HG03521 (cell line): ENCODE measurements at regions not wholly inside any gene's neighbourhood (a gene's known extent, or its start where the extent isn't known, plus 50 kb on each side); places are given as distances from the start of the nearest gene placed in this dataset.
A peak's percentile ranks its signal among the peaks of the same experiment; 100 is the strongest.

Experiments
- ATAC-seq: cut with Tn5 transposase; IDR thresholded peaks from one replicate; pipeline ENCODE4 v1.9.1; 2021; ENCODE audit warnings: mild to moderate bottlenecking, moderate library complexity; ENCODE audit not compliant: unreplicated experiment

- ATAC-seq, result no peak
These were observed 160.2 kb upstream of the CCDC150 start for GRCh38 chr2:196479350-196479749.

DNA sequence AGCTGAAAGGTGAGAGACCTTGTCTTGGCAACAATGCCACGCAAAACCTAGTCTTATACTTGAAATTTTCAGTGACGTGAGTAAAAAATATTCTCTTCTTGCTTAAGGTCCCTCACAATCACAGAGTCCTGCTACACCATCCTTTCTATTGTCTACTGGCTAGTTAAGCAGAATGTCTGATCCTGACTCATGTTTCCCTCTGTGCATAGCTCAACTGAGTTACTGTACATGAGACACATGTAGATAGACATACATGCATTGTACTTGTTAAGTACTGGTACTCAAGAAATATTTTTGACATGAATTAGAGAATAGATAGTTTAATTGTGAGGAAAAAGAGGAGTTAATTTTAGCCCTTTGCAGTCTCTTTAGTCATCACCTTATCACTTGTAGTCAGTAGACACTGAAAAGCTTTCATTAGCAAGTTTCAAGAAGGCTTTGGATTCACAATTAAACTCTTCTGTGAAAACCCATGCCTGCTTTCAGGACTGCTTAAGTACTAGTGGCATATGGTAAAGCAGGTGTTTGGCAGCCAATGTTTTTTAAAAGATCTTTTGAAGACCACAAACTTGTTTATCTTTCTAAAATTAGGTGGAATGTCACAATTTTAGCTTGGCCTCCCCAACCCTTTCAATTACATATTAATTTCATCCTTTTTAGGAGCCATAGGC is 158.7 kb upstream of the CCDC150 start:
- no peak for ATAC-seq

DNA sequence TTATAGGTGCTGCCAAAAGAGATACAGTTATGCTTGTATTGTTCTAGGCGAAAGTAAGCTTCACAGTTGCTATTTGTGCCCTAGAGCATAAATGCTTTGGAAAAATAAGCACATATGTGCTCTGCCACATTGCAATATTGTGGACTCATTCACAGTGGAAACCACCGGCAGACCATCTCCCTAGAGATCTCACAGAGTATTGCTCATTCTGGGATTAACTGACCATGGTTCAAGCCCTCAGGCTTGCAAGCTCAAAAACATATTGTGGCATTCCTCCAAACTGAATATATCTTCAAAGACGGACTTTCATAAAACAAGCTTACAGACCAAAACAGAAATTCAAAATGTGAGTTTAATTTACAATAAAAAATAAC is 158.2 kb upstream of the CCDC150 start:
- ATAC-seq, result no peak

DNA sequence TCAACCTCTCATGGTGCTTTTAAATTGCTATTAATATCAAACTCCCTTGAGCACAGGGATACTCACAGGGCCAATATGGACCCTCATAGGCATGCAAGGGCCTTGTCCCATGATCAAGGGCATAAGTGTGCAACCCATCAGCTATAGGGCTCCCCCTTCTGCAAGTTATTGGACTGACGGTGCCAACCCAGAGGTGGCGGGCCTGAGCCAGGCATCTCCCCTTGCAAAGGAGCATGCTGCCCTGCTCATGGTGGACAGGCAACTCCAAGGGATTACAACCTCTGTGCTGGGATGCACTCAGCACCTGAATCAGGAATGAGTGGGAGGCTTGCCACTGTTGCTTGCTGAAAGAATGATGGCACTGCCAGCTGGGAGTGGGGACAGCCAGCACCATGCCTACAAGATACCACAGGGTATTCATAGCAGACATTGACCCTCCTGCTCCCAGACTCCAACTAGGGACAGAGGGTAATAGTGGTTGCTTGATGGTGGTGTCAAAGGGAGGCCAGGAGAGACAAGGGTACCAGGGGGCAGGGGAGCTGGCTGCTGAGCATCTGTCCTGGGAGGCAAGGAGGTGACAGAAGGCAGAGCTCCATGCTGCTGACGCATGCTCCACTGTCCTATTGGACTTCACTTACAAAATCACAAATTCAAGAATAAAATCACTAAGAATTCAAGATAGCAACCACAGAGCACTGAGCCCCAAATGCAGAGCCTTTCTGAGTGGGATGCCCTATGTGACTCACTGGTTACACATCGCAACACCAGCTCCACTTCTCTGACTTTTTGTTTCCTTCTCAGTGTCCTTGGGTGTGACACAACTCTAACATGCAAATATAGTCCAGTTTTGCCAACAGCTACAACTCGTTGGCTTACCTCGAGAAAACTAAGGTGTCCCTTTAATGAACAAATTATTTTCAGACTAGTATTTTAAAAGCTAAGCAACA is 157.1 kb upstream of the CCDC150 start:
- ATAC-seq, result no peak

- ATAC-seq, result no peak
These were observed 153.4 kb upstream of the CCDC150 start for GRCh38 chr2:196486146-196486545.

DNA sequence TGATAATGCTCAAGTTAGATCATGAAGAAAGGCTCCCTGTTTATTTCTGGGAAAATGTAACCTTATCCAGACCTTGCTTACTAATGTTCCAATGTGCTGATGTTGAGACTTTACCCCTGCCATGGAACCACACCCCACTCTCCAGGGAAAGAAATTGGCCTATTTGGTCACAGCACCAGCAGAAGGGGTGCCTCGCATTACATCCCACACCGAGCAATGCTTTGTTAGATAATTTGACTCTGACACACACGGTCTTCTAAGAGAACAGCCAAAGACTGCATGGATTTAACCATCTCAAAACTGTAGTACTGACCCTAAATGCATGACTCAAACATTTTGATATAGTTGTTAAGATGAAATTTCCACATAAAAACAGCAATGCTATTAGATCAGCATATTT is 152.1 kb upstream of the CCDC150 start:
- ATAC-seq, result no peak

DNA sequence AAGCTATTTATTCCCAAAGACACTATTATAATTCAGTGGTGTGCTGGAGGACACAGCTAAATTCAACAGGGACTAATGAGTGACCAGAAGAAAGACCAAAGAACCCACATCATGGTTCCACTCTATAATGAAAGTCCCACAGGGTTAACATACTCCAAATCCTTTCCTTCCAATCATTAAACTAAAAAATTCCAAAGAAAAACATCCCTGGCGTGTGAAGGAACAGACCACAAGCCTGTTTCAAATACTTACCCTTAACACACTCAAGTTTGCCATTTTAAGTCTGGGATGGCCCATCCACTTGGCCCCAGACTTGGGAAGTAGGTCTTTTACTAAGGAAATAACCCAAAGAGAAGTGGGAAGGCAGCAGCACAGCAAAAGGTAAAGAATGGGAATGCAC is 150.1 kb upstream of the CCDC150 start:
- no peak for ATAC-seq

- no peak for ATAC-seq
These were observed 146.6 kb upstream of the CCDC150 start for GRCh38 chr2:196492946-196493345.

DNA sequence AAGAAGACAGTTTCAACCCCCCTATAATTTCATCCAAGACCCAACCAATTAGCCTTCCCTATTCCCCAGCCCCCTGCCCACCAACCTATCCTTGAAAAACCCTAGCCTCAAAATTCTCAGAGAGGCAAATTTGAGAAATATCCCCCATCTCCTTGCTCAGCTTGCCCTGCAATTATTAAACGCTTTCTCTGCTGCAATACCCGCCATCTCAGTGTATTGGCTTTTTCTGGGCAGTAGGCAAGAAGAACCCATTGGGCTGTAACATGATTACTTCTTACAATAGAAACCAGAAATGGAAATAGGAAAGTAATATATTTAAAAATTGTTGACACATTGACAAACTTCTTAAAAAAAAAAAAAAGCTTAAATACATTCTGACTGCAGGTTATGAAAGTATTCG is 140.6 kb upstream of the CCDC150 start:
- ATAC-seq, result no peak

DNA sequence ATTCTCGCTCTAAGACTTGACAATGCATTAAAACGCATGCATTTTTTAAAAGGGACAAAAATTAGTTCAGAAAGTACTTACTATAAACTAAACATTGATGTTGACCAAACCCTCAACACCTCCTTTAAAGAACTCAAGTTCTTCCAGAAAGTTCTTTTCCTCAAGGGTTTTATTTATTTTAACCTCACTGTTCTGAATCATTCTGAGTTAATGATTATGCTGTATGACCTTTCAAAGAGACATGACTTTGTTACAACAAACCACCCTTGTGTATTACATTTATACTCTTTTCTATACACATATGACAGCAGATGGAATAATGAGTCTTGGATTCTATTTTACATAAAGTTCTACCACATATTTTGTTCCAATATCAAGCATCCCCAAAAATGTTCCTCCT is 139.8 kb upstream of the CCDC150 start:
- no peak for ATAC-seq

DNA sequence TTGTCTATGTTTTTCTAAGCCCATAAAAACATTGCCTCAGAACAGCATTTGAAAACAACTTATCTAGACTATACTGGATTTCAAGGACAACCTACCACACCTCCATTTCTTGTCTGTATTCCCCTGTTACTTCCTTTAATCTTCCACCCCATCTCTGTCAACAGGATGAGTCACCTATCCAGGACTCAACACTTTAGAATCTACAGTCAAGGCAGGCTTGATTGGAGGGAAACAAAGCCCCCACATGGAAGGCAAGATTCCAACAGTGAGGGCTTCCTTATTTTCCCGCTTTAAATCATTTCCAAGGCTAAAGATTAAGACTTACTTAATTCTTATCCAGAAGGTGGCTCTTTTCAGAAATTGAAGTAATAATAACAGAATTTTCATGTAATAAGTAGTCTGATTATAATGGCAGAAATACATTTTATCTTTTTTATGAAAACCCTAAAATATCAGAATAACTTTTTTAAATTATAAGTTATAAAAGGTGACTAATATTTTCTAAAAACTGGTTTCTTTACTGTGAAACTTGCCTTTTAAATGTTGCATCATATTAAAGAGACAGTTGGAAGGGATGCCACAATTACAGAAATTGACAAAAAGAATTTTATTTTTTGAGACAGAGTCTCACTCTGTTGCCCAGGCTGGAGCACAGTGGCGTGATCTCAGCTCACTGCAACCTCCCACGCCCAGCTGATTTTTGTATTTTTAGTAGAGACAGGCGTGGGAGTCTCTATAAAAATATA is 138.7 kb upstream of the CCDC150 start:
- ATAC-seq, result no peak

GRCh38 chr2:196501836-196502235 is 137.7 kb upstream of the CCDC150 start:
- no peak for ATAC-seq

- ATAC-seq, result no peak
These were observed 137.1 kb upstream of the CCDC150 start for GRCh38 chr2:196502386-196502785.

- no peak for ATAC-seq
These were observed 136.1 kb upstream of the CCDC150 start for GRCh38 chr2:196503398-196503797.

DNA sequence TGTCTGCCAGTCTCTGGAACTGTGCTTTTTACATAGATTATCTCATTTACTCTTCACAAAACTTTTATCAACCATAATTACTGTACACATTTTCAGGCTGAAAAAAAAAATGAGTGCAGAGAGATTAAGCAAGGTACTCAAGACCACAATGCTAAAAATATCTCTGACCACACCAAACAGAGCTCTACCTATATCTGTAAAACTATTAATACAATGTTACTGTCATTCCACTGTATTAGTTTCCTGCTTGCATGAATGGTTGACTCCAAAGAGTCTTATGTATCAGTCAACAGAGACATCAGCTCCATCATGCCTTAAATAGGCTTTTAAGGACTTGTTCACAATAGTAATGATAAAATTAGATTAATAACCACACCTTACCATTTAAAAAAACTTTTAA is 134.7 kb upstream of the CCDC150 start:
- ATAC-seq, result peak; percentile 72

DNA sequence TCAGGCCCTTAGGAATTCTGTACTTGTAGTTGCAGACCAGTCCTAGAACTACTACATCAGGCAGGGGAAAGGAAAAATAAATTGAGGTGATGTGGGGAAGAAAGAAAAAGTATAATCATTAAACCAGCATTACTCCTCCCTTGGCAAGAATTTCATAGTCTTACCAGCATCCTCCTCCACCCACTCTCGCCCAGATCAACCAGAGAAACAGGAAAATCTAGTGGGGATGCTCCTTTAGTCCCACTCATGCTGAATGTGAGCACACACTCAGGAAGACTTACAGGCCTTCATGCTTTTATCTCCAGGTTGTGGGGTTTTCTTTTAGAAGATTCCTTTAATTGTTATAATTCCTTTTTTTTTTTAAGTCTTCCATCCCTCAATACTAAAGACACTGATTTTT is 129.3 kb upstream of the CCDC150 start:
- no peak for ATAC-seq

- no peak for ATAC-seq
These were observed 128.0 kb upstream of the CCDC150 start for GRCh38 chr2:196511258-196512168.

GRCh38 chr2:196513796-196514526 is 125.6 kb upstream of the CCDC150 start:
- no peak for ATAC-seq

DNA sequence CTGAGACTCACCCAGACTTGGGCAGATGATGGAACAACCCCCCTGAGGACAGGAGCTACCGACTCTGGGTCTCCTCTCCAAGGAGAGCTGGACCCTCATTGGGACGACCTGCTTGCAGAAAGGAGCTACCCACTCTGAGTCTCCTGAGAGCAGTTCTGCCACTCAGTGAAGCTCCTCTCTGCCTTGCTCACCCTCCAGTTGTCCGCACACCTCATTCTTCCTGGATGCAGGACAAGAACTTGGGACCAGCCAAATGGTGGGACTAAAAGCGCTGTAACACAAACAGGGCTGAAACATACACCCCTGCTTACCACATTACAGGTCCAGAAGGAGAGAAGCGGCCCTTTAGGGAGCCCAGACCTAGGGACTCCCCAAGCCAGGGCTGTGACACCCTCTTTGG is 124.9 kb upstream of the CCDC150 start:
- no peak for ATAC-seq

GRCh38 chr2:196515051-196515450 is 124.5 kb upstream of the CCDC150 start:
- ATAC-seq, result no peak
